GM12865 (cell line): ENCODE measurements at regions not wholly inside any gene's neighbourhood (a gene's known extent, or its start where the extent isn't known, plus 50 kb on each side); places are given as distances from the start of the nearest gene placed in this dataset.

ENCODE experiments used
- DNase-seq: peaks from one replicate; pipeline ENCODE4 v3.0.0; 2010; ENCODE audit warnings: low read depth
- H3K4me3 ChIP-seq: 2 replicates; pipeline ENCODE4 v1.5.1; 2011; ENCODE audit warnings: mild to moderate bottlenecking, low read depth, low read length, control low read depth
- CTCF ChIP-seq: IDR thresholded peaks from 2 replicates; pipeline ENCODE4 v1.5.1; 2011; ENCODE audit warnings: low read length, control low read depth, low read depth, inconsistent platforms; ENCODE audit not compliant: insufficient read depth; ENCODE audit errors: missing control alignments

GRCh38 chr14:45678163-45678562 is 425.2 kb upstream of the MIS18BP1 start:
- no peak for DNase-seq
- H3K4me3 ChIP-seq = no peak overlapping the region
- no peak for TF ChIP-seq CTCF

DNA sequence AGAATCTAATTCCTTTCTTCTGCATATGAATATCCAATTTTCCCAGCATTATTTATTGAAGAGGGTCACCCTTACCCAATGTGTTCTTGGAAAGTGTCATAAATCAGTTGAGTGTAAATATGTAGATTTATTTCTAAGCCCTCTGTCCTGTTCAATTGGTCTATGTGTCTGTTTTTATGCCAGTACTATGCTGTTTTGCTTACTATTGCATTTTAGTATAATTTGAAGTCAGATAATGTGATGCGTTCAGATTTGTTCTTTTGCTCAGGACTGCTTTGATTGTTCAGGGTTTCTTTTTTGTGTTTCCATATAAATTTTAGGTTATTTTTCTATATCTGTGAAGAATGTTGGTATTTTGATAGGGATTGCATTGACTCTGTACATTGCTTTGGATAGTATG is 420.4 kb upstream of the MIS18BP1 start:
- no peak overlapping the region for H3K4me3 ChIP-seq
- DNase-seq = no peak
- no peak for TF ChIP-seq CTCF

GRCh38 chr14:45664668-45665356 is 411.8 kb upstream of the MIS18BP1 start:
- DNase-seq = no peak
- no peak overlapping the region for H3K4me3 ChIP-seq
- TF ChIP-seq CTCF = no peak

GRCh38 chr14:45658917-45659299 is 405.9 kb upstream of the MIS18BP1 start:
- TF ChIP-seq CTCF = no peak
- H3K4me3 ChIP-seq = no peak overlapping the region
- DNase-seq = no peak

- TF ChIP-seq CTCF = no peak
- DNase-seq = no peak
Observed at GRCh38 chr14:45658226-45658916, 405.4 kb upstream of the MIS18BP1 start.

DNA sequence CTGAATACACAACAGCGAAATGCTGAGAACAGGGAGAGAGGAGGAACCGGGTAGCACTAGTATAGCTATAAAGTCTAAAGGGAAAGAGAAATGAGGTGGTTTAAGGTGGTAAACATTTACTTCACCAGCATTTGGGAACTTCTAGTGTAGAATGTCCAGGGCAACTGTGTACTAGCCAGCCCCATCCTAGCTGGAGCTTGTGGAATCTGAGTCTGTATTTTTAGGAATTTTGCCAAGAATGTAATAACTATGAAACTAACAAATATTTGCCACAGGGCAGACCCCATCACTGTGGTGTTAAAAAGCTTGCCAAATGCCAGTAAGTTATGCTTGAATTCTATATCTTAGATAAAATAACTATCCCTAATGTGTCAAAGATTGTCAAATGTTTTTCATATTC is 398.9 kb upstream of the MIS18BP1 start:
- no peak overlapping the region for H3K4me3 ChIP-seq
- DNase-seq = no peak
- no peak for TF ChIP-seq CTCF

More at GRCh38 chr14:45658226-45658916, 405.4 kb upstream of the MIS18BP1 start:
- no peak overlapping the region for H3K4me3 ChIP-seq
